ENCODE measurements at regions not wholly inside any gene's neighbourhood (a gene's known extent, or its start where the extent isn't known, plus 50 kb on each side); places are given as distances from the start of the nearest gene placed in this dataset.

DNA sequence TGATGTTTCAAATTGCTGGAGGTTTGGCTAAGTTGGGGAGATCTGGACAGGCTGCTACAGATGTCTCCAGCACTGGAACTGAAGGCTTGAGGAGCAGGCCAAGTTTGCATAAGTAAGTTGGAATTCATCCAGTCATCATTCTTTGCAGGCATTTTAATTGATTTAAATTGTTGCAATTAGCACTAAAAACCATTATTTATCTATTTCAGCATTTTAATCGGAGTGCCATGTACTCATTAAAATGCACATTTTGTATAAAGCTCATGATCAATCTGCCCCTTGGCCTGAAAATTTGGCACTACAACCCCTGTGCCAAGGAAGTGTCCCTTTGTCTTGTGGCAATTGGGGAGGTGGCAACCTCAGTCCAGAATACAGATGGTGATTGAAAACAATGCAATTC, 320.2 kb downstream of the MAT2B start:
- TF ChIP-seq, protein P1, sequence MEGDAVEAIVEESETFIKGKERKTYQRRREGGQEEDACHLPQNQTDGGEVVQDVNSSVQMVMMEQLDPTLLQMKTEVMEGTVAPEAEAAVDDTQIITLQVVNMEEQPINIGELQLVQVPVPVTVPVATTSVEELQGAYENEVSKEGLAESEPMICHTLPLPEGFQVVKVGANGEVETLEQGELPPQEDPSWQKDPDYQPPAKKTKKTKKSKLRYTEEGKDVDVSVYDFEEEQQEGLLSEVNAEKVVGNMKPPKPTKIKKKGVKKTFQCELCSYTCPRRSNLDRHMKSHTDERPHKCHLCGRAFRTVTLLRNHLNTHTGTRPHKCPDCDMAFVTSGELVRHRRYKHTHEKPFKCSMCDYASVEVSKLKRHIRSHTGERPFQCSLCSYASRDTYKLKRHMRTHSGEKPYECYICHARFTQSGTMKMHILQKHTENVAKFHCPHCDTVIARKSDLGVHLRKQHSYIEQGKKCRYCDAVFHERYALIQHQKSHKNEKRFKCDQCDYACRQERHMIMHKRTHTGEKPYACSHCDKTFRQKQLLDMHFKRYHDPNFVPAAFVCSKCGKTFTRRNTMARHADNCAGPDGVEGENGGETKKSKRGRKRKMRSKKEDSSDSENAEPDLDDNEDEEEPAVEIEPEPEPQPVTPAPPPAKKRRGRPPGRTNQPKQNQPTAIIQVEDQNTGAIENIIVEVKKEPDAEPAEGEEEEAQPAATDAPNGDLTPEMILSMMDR (optimal IDR thresholded peaks at IDR 0.05 in 1 of 3, IDR thresholded peaks at IDR 0.05 in 1 of 3, conservative IDR thresholded peaks at IDR 0.05 in 1 of 3; ENCODE audit: extremely low read depth in 1 of 3, insufficient read depth in 2 of 3, low read length in 3 of 3) = no peak
- no peak for TF ChIP-seq EZH2 (IDR thresholded peaks at IDR 0.05; ENCODE audit: low read length)

Data from keratinocyte (primary cell).